ENCODE measurements at regions not wholly inside any gene's neighbourhood (a gene's known extent, or its start where the extent isn't known, plus 50 kb on each side); places are given as distances from the start of the nearest gene placed in this dataset.

DNA sequence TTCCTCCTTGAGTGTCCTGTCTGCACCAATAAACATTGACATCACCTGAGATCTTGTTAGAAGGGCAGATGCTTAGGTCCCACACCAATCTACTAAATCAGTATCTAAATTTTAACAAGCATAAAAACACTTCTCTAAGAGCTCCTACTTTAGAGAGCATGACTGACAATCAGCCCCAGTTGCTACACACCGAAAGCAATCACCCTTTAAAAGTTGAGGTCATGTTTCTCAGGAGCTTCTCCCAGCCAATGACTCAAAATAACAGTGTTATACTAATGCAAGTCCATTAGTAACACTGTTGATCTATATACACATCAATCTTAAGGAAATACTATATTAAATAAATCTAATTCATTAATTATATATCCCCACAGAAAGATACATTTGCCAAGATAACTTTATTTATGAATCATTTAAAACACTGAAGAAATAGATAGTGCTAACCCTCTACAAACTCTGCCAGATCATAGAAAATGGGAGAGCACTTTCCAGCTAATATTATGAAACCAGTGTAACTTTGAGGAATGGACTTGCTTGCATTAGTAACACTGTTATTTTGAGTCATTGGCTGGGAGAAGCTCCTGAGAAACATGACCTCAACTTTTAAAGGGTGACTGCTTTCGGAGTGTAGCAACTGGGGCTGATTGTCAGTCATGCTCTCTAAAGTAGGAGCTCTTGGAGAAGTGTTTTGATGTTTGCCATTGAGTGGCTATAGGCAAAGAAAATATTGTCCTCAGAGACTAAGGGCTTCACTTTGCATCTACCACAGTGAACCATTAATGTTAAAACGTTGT is 109.8 kb upstream of the HDX start:
- Histone ChIP-seq H3K4me3 (no peak overlapping the region), H3K27me3 (no peaks in the 10 kb centered on the region), H3K36me3 (no peaks in the 10 kb centered on the region), H3K9me3 (no peaks in the 10 kb centered on the region), H3K27ac (no peak overlapping the region), H3K4me1 (no peaks in the 10 kb centered on the region)
- no peak for TF ChIP-seq POLR2AphosphoS5 (IDR thresholded peaks at IDR 0.05)
- no peak for TF ChIP-seq EP300 (IDR thresholded peaks at IDR 0.05)
- TF ChIP-seq POLR2A (IDR thresholded peaks at IDR 0.05), result no peak
- TF ChIP-seq, protein P1, sequence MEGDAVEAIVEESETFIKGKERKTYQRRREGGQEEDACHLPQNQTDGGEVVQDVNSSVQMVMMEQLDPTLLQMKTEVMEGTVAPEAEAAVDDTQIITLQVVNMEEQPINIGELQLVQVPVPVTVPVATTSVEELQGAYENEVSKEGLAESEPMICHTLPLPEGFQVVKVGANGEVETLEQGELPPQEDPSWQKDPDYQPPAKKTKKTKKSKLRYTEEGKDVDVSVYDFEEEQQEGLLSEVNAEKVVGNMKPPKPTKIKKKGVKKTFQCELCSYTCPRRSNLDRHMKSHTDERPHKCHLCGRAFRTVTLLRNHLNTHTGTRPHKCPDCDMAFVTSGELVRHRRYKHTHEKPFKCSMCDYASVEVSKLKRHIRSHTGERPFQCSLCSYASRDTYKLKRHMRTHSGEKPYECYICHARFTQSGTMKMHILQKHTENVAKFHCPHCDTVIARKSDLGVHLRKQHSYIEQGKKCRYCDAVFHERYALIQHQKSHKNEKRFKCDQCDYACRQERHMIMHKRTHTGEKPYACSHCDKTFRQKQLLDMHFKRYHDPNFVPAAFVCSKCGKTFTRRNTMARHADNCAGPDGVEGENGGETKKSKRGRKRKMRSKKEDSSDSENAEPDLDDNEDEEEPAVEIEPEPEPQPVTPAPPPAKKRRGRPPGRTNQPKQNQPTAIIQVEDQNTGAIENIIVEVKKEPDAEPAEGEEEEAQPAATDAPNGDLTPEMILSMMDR (IDR thresholded peaks at IDR 0.05), result no peak
- no peak for ATAC-seq
- 53 to 58% methylated on average over 3 of the region's 3 CpGs for WGBS, 2 donors (ENCODE audit: low coverage in 1 of 2)

GRCh38 chrX:84634201-84634782 is 132.0 kb upstream of the HDX start:
- H3K4me3 ChIP-seq, result no peak overlapping the region
- no peak overlapping the region for H3K27ac ChIP-seq
- no peaks in the 10 kb centered on the region for H3K9me3 ChIP-seq
- ATAC-seq, result no peak
- no peaks in the 10 kb centered on the region for H3K4me1 ChIP-seq
- no peaks in the 10 kb centered on the region for H3K27me3 ChIP-seq
- TF ChIP-seq, protein P1 (IDR thresholded peaks at IDR 0.05), result no peak
- TF ChIP-seq POLR2A (IDR thresholded peaks at IDR 0.05) (no peak), EP300 (IDR thresholded peaks at IDR 0.05) (no peak), POLR2AphosphoS5 (IDR thresholded peaks at IDR 0.05) (no peak)
- no peaks in the 10 kb centered on the region for H3K36me3 ChIP-seq
- WGBS, 2 donors (ENCODE audit: low coverage in 1 of 2), result 17 to 56% methylated on average over 1 of the region's 3 CpGs

GRCh38 chrX:84666086-84666485 is 163.8 kb upstream of the HDX start:
- Histone ChIP-seq H3K4me1 (no peaks in the 10 kb centered on the region), H3K36me3 (no peaks in the 10 kb centered on the region), H3K27me3 (no peaks in the 10 kb centered on the region), H3K9me3 (no peaks in the 10 kb centered on the region), H3K27ac (no peak overlapping the region), H3K4me3 (no peak overlapping the region)
- no peak for ATAC-seq
- TF ChIP-seq, protein P1 (IDR thresholded peaks at IDR 0.05), result no peak
- no peak for TF ChIP-seq POLR2A (IDR thresholded peaks at IDR 0.05)
- no peak for TF ChIP-seq POLR2AphosphoS5 (IDR thresholded peaks at IDR 0.05)
- no peak for TF ChIP-seq EP300 (IDR thresholded peaks at IDR 0.05)
- WGBS, 2 donors (ENCODE audit: low coverage in 1 of 2), result 20 to 79% methylated on average over 1 to 2 of the region's 2 CpGs

GRCh38 chrX:84690228-84690627 is 188.0 kb upstream of the HDX start:
- Histone ChIP-seq H3K4me1 (no peaks in the 10 kb centered on the region), H3K4me3 (no peak overlapping the region), H3K9me3 (no peaks in the 10 kb centered on the region), H3K36me3 (no peaks in the 10 kb centered on the region), H3K27ac (no peak overlapping the region), H3K27me3 (no peaks in the 10 kb centered on the region)
- 63 to 90% methylated on average over 1 of the region's 1 CpG for WGBS, 2 donors (ENCODE audit: low coverage in 1 of 2)
- no peak for ATAC-seq
- no peak for TF ChIP-seq EP300 (IDR thresholded peaks at IDR 0.05)
- TF ChIP-seq, protein P1 (IDR thresholded peaks at IDR 0.05), result no peak
- TF ChIP-seq POLR2AphosphoS5 (IDR thresholded peaks at IDR 0.05), result no peak

- Histone ChIP-seq H3K9me3 (no peaks in the 10 kb centered on the region), H3K4me1 (no peaks in the 10 kb centered on the region), H3K27ac (no peak overlapping the region), H3K27me3 (no peaks in the 10 kb centered on the region), H3K4me3 (no peak overlapping the region), H3K36me3 (no peaks in the 10 kb centered on the region)
- no peak for ATAC-seq
- 50 to 100% methylated on average over 1 of the region's 2 CpGs for WGBS, 2 donors (ENCODE audit: low coverage in 1 of 2)
- TF ChIP-seq POLR2A (IDR thresholded peaks at IDR 0.05) (no peak), POLR2AphosphoS5 (IDR thresholded peaks at IDR 0.05) (no peak), EP300 (IDR thresholded peaks at IDR 0.05) (no peak)
- TF ChIP-seq, protein P1 (IDR thresholded peaks at IDR 0.05), result no peak
Measured at GRCh38 chrX:84709987-84710386, 207.7 kb upstream of the HDX start.
